Epithelial cell of esophagus (primary cell): ENCODE measurements at regions not wholly inside any gene's neighbourhood (a gene's known extent, or its start where the extent isn't known, plus 50 kb on each side); places are given as distances from the start of the nearest gene placed in this dataset.

Experiments used
- DNase-seq: peaks from one replicate; pipeline ENCODE4 v3.0.0; 2010; ENCODE audit warnings: low read depth
- H3K4me3 ChIP-seq: 2 replicates; pipeline ENCODE4 v1.5.1; 2011; ENCODE audit warnings: mild to moderate bottlenecking, low read length, control low read depth
- CTCF ChIP-seq: IDR thresholded peaks from 2 replicates; pipeline ENCODE4 v1.5.1; 2011; ENCODE audit warnings: low read depth, mild to moderate bottlenecking, low read length, control low read depth, inconsistent platforms; ENCODE audit not compliant: insufficient read depth; ENCODE audit errors: missing control alignments

- TF ChIP-seq CTCF: no peak
- no peak overlapping the region for H3K4me3 ChIP-seq
- DNase-seq: peak; percentile 43
Observed at GRCh38 chr6:119626884-119627619, 277.5 kb upstream of the MAN1A1 start.

GRCh38 chr6:119620846-119621555 lies 271.4 kb upstream of the MAN1A1 start:
- H3K4me3 ChIP-seq: no peak overlapping the region
- TF ChIP-seq CTCF: no peak
- DNase-seq: peak; percentile 88

- DNase-seq: no peak
- no peak overlapping the region for H3K4me3 ChIP-seq
- no peak for TF ChIP-seq CTCF
Observed at GRCh38 chr6:119614138-119614537, 264.6 kb upstream of the MAN1A1 start.

GRCh38 chr6:119612911-119613381 lies 263.4 kb upstream of the MAN1A1 start:
- TF ChIP-seq CTCF: no peak
- DNase-seq: peak; percentile 27
- no peak overlapping the region for H3K4me3 ChIP-seq

- no peak for TF ChIP-seq CTCF
- H3K4me3 ChIP-seq: no peak overlapping the region
- DNase-seq: no peak
Observed at GRCh38 chr6:119612176-119612891, 262.8 kb upstream of the MAN1A1 start.

- peak; percentile 10 for DNase-seq
- TF ChIP-seq CTCF: no peak
- no peak overlapping the region for H3K4me3 ChIP-seq
Observed at GRCh38 chr6:119610754-119611153, 261.2 kb upstream of the MAN1A1 start.
